AG08396 (cell line): ENCODE measurements at regions not wholly inside any gene's neighbourhood (a gene's known extent, or its start where the extent isn't known, plus 50 kb on each side); places are given as distances from the start of the nearest gene placed in this dataset.

Experiments used
- DNase-seq: peaks from one replicate; pipeline ENCODE4 v3.0.0; 2012; ENCODE audit warnings: low spot score, mixed read lengths

DNA sequence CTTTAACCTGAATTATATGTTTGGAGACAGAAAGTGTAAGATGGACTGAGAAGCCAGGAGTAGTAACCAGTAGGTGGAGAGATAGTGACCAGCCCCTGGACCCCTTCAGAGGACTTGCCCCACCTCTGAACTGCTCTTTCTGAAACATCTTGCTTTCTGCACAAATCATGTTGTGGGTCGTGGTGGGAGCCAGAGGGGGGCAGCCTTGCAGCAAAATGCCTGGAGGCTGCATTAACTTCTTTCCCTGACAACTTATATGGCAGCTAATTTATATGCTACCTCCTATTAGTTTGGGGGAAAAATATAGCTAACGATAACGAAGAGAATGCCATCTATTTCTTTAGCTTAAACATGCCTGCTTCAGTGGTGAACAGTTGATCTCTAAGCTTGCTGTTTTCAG lies 859.8 kb downstream of the MAFB start:
- peak; percentile 31 for DNase-seq

DNA sequence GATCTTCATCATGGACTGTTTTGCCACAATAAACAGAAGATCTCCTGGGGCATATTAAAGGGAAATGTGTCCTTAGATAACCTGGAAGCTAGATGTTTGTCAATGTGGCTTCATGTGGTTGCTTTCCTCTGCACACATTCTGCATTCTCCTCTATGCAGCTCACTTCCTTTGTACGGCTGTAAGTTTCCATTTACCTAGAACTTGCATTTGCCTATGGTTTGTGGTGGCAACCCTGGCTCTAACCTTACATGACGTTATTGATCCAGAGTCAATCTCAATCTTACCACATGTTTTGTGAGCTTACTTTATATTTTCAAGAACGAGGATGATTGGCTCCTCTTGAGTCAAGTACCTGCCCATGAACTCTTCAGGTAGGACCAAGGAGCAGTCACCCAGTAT lies 863.1 kb downstream of the MAFB start:
- no peak for DNase-seq

DNA sequence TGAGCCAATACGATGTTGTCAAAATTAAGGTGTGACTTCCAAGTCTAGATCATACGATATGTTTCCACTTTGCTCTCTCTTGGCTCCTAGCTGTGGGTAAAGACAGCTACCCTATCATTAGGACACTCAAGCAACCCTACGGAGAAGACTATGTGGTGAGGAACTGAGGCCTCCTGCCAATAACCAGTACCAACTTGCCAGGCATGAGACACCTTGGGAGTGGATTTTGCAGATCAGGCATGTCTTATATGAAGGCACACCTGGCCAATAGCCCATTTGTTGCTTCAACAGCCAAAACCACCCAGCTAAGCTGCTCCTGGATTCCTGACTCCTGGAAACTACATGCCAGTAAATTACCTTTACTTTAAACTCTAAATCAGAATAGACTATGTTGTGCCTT lies 863.4 kb downstream of the DHX35 start:
- no peak for DNase-seq

DNA sequence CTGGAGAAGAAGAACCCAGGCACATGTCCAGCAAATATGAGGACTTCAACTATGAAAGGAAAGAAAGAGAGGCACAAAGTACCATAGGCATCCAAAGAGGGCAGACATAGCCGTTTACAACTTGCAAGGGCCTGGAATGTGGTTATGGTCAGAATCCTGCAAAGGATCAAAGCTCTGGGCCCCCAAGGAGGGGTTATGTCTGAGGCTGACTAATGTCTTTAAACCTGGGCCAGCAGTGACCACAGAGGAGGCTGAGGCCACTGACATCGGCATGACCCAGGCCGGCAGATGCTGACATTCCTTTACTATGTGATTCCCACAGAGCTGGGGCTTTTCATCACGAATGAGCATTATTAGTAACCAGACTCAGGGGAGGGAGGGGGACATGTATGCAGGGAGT lies 861.1 kb downstream of the DHX35 start:
- peak; percentile 58 for DNase-seq

DNA sequence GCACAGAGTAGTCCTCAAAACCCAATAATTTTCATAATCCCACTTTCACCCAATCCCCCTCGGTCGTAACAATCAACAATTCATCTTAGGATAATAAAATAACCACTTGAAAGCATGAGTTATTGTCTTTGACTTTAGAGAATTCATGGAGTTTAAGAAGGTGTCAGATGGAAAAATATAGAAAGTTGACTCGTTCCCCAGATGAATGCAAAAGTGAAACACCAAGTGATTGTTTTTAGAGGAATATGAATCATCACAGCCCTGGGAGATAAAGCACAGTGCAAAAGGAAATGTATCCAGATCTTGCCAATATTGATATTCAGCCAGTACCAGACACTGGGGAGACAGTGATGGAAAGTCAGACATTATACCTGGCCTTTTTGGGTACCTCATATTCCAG lies 860.5 kb downstream of the DHX35 start:
- no peak for DNase-seq

DNA sequence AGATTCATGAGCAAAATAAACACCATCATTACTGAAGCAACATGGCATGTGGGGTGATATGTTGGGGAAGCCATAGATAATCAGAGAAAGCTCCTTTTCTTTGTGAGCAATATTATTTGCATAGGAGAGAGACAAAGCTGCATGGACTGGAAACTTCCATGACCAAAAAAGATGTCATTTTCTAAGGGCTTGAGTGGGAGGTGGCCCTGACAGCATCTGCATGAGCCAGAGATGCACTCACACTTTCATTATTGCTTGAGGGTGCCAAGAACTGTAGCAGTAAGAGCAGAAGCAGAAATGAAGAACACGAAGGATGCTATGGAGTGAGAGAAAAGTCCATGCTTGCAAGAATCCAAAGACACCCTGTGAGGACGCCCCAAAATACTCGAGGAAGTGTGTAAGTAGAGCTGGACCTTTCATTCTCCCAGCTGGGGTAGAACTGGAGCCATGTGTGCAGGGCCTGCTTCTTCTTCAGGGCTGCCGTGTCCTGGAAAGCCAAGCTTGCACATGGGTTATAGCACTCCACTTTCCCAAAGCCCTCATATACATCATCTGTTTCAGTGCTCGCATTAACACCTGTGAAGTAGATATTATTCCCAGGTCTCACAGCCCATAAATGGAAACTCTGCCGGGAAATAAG lies 851.2 kb downstream of the DHX35 start:
- DNase-seq: no peak

DNA sequence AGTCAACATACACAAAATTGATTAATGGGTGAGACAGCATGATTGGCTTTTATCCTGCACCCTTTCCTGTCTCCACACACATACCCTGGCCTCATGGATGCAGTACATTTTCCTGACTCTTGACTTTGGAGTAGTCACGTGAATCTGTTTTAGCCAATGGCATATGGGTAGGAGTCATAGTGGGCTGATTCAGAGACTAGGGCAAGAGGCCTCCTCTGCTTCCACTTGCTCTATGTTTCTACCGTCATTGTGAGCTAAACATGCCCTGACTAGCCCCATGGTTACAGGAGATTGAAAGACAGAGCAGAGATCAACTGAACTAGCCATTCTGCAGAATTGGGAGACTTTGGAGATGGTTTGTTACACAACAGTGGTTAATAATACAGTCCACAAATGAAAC lies 850.0 kb downstream of the DHX35 start:
- DNase-seq: no peak

DNA sequence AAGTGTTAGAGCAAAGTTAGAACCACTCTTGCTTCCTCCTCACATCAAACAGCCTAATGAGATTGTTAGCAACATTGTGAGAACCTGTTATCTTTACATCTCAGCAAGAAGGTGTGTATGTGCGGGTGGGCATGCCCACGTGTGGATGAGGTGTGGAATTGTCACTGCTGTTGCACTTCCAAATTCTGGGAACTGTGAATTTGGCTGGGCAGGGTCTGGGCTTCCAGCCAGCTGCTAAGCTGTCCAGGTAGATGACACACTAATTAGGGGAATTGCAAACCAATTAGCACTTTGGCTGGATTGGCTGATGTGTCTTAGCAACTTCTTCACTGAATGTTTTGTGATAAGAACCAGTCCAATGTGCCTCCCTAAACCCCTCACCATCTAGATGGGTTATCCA lies 848.2 kb downstream of the DHX35 start:
- DNase-seq: no peak

DNA sequence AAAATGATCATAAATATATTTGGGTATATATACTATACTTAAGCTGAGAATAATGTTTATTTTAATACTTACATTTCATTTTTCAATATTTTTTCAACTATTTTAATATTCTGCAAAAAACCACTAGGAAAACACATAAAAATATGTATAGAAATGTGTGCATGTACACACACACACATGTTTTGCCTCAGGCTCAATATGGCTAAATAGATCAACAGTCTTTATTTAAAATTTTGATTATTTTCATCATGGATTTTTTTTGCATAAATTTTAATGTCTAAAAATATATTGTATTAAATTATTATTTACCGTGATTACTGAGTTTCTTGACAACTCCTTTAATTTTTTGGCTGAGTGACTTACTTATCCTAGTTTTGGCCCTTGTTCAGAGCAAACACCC lies 846.5 kb downstream of the DHX35 start:
- no peak for DNase-seq

DNA sequence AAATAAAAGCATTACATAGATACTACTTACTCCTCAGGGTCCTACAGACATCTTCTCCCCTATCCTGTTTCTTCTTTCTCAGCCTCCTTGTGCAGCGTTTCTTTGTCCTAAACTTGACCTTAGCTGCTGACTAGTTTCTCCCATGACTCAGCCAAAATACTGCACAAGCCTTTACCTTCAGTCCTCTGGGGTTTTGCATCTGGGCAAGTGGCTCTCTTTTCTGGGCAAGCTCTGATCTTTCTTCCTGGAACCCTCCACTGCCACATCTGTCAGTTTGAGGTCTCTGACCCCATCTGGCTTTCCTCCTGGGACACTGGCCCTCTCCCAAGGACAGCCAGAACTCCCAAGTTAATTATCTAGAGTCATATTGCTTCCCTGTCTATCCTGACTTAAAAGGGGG lies 838.4 kb downstream of the DHX35 start:
- peak; percentile 49 for DNase-seq

DNA sequence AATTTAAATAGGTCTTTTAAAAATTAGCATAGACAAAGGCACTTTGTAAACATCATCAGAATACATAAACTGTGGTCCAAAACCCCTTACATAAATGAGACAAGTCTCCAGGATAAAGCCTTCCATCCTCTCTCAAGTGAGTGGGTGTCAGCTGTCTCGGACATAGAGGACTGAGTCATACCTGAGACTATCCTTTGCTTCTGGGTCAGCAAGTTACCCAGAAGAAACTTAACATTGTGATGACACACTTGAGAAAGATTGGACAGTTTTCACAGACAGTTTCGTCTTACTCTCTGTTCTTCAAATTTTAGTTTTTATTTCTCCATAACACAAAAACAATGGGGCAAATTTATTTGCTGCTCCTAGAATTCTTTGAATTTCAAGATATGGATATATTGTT lies 838.0 kb downstream of the DHX35 start:
- DNase-seq: peak; percentile 22

DNA sequence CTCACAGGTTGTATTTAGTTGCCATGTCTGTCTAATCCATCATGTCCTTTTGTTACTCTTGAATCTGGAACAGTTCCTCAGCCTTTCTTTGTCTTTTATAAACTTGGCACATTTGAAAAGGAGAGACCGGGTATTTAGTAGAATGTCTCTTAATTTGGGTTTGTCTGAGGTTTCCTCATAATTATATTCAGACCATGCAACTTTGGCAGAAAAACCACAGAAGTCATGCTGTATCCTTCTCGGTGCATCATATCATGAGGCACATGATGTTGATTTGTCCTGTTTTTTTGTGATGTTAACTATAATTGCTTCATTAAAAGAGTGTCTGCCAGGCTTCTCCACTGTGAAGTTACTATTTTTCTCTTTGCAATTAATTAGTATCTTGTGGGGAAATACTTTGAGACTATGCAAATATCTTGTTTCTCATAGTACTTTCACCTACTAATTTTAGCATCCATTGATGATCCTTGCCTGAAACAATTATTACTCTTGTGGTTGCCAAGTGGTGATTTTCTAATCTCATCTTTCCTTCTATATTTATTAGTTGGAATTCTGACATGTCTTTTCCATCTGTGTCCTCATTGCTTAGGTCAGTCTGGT lies 837.3 kb downstream of the DHX35 start:
- DNase-seq: no peak

DNA sequence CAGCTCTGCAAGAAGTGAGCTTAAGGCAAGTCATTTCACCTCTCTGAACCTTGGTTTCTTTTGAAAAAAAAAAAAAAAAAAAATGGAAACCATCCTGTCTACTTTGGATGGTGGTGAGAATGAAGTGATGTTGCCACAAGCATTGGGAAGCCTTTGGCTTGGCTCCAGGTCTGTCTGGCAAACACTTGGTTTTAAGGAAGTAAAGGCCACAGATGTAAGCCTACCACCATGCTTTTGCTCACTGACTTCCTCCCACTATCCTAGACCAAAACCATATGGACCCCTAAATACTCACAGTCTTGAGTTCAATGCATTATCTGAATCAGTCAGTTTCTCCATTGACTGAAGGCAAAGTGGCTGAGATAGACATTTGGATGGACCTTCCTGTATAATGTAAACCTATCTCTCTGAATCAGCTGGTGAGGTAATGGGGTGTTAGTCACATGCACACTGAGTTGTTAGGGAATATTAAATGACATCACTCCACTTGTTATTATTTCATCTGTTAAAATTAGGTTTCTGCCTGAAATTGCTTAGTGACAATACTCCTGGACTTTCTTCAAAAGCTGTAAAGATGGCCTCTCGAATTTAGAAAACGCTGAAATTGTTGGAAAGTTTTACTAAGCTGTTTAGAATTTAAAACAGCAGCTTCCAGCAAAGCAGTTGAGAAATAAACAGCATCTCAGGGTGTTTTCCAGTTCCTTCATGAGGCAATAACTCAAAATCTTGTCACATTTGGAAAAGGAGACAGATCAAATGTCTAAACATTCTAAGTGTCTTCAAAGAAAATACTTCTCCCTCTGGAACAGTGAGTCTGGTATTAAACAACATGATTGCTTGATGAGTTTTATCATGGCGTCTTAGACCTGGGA lies 833.5 kb downstream of the DHX35 start:
- DNase-seq: no peak

DNA sequence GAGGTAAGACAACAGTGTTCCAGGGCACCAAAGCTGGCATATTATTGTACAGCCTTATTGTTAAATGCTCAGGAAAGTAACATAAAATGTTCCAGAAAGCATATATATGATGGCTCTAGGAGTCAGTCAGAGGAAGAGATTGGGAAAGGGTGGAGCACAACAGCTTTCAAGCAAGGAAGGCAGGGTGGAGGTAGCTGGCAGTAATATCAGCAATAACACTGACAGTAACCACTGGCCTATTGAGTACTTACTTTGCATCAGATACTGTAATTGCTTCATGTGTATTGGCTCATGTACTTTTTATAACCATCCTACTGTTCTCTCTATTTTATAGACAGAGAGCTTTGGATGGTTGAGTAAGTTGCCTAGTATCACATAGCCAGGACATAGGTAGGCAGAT lies 830.2 kb downstream of the DHX35 start:
- DNase-seq: no peak

DNA sequence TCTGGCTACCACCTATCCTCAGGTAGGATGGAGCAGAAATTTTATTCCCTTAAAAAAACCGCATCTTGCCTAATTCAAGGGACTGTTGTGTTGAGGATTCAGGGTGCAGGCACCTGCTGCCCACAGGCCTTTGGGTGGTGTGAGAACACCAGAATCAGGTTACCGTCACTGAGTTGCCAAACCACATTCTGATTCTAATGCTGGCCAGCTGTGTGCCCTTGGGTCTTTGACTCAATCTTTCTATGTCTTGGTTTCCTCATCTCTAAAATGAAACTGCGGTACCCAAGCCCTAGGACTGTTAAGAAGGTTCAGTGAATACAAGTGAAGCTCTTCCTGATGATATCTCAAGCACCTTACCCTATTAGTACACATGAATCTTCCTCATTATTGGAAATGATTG lies 827.3 kb downstream of the DHX35 start:
- no peak for DNase-seq

DNA sequence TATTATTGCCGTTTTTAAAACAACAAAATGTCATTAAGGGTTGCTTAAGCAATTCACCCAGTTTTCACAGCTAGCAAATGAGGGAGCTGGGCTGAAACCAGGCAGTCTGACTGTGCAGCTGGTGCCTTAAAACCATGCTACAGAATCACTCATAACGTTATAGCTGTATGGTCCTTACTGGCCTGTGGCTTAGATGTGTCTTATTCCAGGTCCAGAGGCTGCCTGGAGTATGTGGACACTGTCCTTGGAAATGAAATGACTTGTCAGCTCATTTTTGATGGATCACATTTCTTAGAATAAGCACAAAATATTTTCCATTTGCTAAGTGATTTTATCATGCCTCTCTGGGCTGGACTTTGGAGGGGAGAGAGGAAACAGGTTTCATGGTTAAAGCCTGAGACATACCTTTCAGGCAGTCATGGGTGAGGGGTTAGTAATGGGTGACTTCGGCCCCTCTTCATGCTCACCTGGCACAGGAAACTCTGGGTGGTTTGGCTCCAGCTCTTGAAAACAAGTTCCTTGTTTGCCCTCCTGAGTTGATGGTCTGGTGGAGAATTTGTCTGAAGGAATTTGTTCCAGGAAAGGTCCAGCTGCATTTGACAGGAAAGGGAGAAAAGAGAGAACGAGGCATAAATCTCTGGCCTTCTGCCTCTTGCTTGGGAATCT lies 823.2 kb downstream of the DHX35 start:
- DNase-seq: no peak

DNA sequence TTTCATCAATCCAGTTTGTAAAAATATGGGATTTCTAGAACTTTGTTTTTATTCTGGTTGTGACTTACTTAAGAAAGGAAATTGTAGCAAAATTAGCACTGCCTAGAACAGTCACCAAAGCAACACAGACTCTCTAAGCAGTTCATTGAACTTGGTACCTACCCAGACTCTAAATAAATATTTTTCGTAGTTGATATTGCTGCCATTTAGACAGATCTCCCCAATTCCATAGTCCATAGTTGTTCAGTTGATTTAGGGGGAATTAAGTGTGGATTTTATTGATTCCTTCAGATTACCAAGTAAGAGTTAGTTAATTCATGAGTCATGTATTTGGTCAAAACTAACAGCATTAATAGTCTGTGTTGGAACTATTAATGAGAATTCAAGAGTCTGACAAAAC lies 822.5 kb downstream of the DHX35 start:
- no peak for DNase-seq

DNA sequence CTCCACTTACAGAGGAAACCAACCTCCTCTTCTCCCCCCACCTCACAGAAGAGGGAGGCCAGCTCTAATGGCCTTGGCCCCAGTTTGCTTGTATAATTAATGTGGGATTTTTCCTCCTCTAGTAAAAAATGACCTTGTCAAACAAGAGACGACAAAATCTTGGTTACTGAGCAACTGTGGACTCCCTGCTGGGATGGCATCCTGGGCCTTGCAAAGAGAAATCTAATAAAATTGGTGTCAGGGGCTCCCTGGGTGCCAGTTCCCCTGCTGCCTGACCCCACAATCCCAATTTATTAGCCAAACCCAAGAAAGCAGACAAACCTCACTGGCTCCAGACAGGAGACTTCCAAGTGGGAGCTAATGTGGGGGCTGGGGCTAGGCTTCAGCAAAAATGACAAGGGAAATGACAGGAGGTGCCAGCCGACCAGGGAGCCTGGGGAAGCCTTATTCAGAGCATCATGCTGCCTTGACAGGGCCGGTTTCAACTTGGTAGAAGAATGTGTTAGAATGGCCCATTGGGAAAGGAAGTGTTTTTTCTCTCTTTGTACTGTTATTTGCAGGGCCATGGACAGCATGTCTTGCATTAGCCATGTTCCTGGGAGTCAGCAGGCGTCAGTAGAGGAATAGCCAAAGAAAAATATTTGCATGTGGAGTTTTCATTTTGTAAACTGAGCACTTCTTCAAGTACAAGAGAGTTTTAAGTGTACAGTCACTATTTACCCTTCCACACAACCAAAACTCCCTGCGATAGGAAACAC lies 816.9 kb downstream of the DHX35 start:
- DNase-seq: no peak

DNA sequence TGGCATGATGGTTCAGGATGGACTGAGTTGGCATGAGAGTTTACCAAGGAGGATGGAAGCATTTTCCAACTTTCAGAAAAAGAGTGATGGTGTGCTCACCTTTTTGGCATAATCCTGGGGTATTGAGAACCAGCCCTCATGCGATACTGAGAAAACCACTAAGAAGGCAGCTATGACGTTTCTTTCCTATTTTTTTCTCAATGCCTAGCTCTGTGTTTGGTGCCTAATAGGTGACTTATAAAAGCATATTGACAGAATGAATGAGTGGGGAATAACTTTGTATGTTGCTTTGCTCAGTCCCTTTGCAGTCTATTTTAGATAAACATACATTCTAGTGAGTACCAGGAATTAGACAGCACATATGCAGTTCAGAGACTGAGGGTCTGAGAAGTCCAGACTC lies 816.3 kb downstream of the DHX35 start:
- no peak for DNase-seq

DNA sequence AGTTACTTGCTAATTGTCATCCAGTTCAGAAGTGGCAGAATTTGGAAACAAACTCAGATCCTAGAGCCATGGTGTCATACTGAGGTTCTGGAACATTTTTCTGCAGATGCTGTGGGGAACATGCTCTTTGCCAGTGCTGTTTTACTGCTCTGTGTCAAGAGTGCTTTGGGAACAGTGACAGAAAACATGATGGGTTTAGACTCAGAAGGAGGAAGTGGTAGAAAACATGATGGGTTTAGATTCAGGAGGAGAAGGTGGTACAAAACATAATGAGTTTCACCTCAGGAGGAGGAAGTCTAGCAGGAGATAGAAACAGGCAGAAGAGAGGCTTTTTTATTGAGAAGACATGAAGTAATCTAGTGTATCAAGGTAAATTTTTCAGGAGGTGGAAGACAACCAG lies 815.5 kb downstream of the DHX35 start:
- DNase-seq: no peak

DNA sequence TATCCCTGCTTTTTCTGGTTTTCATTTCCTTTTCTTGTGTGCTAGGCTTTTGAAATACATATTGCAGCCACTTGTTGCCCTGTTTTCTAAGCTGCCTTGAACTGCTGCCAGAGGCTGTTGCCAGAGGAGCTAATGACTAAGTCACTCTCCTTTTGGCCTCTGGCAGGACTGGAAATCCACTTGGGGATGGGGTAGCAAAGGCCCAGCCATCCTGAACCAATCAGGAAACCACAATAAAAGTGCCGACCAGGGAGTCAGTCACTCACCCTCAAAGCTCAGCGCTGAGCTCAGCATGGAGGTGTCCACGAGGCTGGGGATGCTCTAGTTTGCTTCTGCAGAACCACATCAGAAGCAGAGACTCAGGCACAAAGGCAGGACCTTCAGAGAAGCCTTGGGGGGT lies 813.0 kb downstream of the DHX35 start:
- peak; percentile 9 for DNase-seq

DNA sequence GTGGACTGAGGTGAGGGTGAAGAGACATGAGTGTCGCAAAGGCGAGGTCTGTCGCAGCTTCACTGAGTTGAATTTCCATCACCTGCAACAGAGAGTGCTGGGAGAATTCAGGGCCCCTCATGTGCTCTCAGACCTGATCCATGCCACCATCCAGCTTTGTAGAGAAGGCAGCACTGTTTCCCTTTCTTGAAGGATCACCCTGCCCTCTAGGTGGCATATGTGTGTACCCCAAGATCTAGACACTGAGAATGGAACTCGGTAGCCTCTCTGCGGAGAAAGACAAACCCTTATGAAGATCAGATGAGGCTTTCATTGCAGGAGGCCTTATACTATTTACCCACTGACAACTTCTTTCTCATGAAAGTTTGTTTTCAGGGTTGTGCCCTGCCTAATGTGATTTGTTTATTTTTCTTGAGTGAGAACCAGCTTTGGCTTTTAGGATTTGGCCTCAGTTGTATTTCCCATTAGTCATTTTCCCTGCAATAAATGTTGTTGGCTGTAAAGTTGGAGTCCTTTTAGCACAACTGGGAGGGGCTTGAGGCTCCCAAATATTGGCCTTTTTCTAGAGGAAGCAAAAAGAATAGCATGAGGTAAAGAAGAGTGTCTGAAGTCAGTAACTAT lies 811.3 kb downstream of the DHX35 start:
- no peak for DNase-seq
